ENCODE measurements at regions not wholly inside any gene's neighbourhood (a gene's known extent, or its start where the extent isn't known, plus 50 kb on each side); places are given as distances from the start of the nearest gene placed in this dataset.

DNA sequence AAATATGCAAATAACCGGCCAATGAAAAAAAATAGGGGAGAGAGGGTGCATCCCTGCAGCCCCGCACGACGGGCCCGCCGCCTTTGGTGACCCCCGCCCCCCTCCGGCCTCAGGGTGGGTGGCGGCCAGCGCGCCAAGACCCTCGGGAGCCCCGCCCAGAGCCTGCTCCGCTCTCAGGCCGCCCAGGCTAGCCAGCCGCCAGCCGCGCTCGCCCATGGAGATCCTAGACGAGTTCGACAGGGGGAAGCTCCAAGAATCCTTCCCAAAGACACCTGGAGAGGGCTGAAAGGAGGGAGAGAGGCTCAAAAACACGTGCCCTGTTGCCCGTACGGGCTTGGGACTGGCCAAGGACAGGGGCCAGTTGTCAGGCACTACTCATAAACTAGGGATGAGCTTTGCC, 434.0 kb downstream of the NR2F2 start:
- no peaks in the 10 kb centered on the region for H3K79me2 ChIP-seq (ENCODE audit: control insufficient read depth, insufficient read depth, low read length)
- no peak overlapping the region for H2AFZ ChIP-seq (ENCODE audit: low read depth, low read length)
- TF ChIP-seq ZNF699 (CRISPR knock-in tag; IDR thresholded peaks at IDR 0.05; ENCODE audit: insufficient replicate concordance) = no peak
- TF ChIP-seq, protein P1, sequence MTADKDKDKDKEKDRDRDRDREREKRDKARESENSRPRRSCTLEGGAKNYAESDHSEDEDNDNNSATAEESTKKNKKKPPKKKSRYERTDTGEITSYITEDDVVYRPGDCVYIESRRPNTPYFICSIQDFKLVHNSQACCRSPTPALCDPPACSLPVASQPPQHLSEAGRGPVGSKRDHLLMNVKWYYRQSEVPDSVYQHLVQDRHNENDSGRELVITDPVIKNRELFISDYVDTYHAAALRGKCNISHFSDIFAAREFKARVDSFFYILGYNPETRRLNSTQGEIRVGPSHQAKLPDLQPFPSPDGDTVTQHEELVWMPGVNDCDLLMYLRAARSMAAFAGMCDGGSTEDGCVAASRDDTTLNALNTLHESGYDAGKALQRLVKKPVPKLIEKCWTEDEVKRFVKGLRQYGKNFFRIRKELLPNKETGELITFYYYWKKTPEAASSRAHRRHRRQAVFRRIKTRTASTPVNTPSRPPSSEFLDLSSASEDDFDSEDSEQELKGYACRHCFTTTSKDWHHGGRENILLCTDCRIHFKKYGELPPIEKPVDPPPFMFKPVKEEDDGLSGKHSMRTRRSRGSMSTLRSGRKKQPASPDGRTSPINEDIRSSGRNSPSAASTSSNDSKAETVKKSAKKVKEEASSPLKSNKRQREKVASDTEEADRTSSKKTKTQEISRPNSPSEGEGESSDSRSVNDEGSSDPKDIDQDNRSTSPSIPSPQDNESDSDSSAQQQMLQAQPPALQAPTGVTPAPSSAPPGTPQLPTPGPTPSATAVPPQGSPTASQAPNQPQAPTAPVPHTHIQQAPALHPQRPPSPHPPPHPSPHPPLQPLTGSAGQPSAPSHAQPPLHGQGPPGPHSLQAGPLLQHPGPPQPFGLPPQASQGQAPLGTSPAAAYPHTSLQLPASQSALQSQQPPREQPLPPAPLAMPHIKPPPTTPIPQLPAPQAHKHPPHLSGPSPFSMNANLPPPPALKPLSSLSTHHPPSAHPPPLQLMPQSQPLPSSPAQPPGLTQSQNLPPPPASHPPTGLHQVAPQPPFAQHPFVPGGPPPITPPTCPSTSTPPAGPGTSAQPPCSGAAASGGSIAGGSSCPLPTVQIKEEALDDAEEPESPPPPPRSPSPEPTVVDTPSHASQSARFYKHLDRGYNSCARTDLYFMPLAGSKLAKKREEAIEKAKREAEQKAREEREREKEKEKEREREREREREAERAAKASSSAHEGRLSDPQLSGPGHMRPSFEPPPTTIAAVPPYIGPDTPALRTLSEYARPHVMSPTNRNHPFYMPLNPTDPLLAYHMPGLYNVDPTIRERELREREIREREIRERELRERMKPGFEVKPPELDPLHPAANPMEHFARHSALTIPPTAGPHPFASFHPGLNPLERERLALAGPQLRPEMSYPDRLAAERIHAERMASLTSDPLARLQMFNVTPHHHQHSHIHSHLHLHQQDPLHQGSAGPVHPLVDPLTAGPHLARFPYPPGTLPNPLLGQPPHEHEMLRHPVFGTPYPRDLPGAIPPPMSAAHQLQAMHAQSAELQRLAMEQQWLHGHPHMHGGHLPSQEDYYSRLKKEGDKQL (CRISPR knock-in tag; IDR thresholded peaks at IDR 0.05; ENCODE audit: borderline replicate concordance) = no peak
- TF ChIP-seq HOXB6 (CRISPR knock-in tag; IDR thresholded peaks at IDR 0.05; ENCODE audit: borderline replicate concordance) = no peak
- no peak for TF ChIP-seq ZNF507 (tag; conservative IDR thresholded peaks at IDR 0.05)
- no peak for TF ChIP-seq GATA2 (CRISPR knock-in tag; IDR thresholded peaks at IDR 0.05)
- no peak for TF ChIP-seq FOXK1 (CRISPR knock-in tag; IDR thresholded peaks at IDR 0.05; ENCODE audit: borderline replicate concordance)
- TF ChIP-seq NR2F6 (CRISPR knock-in tag; IDR thresholded peaks at IDR 0.05) = no peak
- H3K4me3 ChIP-seq = no peak overlapping the region
- ChIA-PET CTCF (ENCODE audit: low intra/inter-chr PET ratio) (no interaction called here), POLR2A (no interaction called here)
- no TSS peak for BruUV-seq (replicated peaks)
- H3K9ac ChIP-seq (ENCODE audit: insufficient read depth in 1 of 2, low read depth in 2 of 2, low read length in 2 of 2) = no peak overlapping the region
- DNase-seq (ENCODE audit: extremely low read depth in 1 of 4, low spot score in 3 of 4) = no peak
- ATAC-seq = no peak
- H3K4me2 ChIP-seq (ENCODE audit: insufficient read depth, low read length) = no peak overlapping the region
- H3K4me1 ChIP-seq (replicated peaks in 1 of 2; ENCODE audit: control insufficient read depth in 2 of 2, insufficient read depth in 2 of 2, low read length in 2 of 2) = no peaks in the 10 kb centered on the region
- no peaks in the 10 kb centered on the region for H3K9me3 ChIP-seq (replicated peaks; ENCODE audit: control insufficient read depth, insufficient read depth, low read depth, low read length)
- 0% methylated on average over 10 of the region's 24 CpGs for WGBS (ENCODE audit: insufficient coverage, low coverage, missing lambda C conversion rate)
- FAIRE-seq = no peak
- no peaks in the 10 kb centered on the region for H4K20me1 ChIP-seq (replicated peaks; ENCODE audit: control insufficient read depth, insufficient read depth, low read length)
- intact Hi-C loops (cut with micrococcal nuclease) = no loop called here
- H3K27me3 ChIP-seq (ENCODE audit: control insufficient read depth in 2 of 2, insufficient read depth in 2 of 2, low read length in 2 of 2) = peaks cover 0 to 5% of the 10 kb centered on the region in 2 experiments; a peak in 2 of 5 replicates
- no peak overlapping the region for H3K27ac ChIP-seq (ENCODE audit: extremely low read depth, low read depth, low read length)
- no peaks in the 10 kb centered on the region for H3K9me1 ChIP-seq (ENCODE audit: control insufficient read depth, insufficient read depth, low read length)
- in situ Hi-C loops (cut with MboI) = no loop called here
- H3K36me3 ChIP-seq (ENCODE audit: control insufficient read depth, insufficient read depth, low read length) = no peaks in the 10 kb centered on the region

Measured in K562 (cell line).